Ascending aorta (tissue), 2 donors: ENCODE measurements at regions not wholly inside any gene's neighbourhood (a gene's known extent, or its start where the extent isn't known, plus 50 kb on each side); places are given as distances from the start of the nearest gene placed in this dataset.

Source experiments
- DNase-seq, 2 donors: peaks; one replicate each; pipeline ENCODE4 v3.0.0-alpha.2; 2019; ENCODE audit warnings: low spot score in 2 of 2
- H3K27ac ChIP-seq, 2 donors: fragments of 200-600 bp; sonication (generic); one replicate each; pipeline ENCODE4 v1.5.1; 2016 to 2017; ENCODE audit warnings: mild to moderate bottlenecking in 1 of 2
- H3K27me3 ChIP-seq: fragments of 200-600 bp; sonication (generic); one replicate; pipeline ENCODE4 v1.5.1; 2017
- H3K36me3 ChIP-seq, 2 donors: fragments of 200-600 bp; sonication (generic); one replicate each; pipeline ENCODE4 v1.5.1; 2016
- H3K4me1 ChIP-seq, 2 donors: fragments of 200-600 bp; sonication (generic); one replicate each; pipeline ENCODE4 v1.5.1; 2016 to 2017; ENCODE audit warnings: mild to moderate bottlenecking in 1 of 2
- H3K4me3 ChIP-seq, 2 donors: fragments of 200-600 bp; sonication (generic); one replicate each; pipeline ENCODE4 v1.5.1; 2016 to 2017; ENCODE audit warnings: mild to moderate bottlenecking in 1 of 2
- H3K9me3 ChIP-seq, 2 donors: fragments of 200-600 bp; sonication (generic); one replicate each; pipeline ENCODE4 v1.5.1; 2016
- intact Hi-C: fragments of 100-400 bp; cut with DNase I; formaldehyde crosslinking; loops from one replicate; pipeline ENCODE4 v1.15.1; 2023
- TF ChIP-seq, protein P1 (sequence below), 3 experiments: fragments of 200-600 bp in 2 of 3; fragments of 450-650 bp in 1 of 3; sonication (generic) in 2 of 3; IDR thresholded peaks; one replicate each; pipeline ENCODE4 v1.5.1; 2016 to 2019; ENCODE audit warnings: antibody characterized with exemption in 3 of 3, mild to moderate bottlenecking in 1 of 3, moderate library complexity in 1 of 3

DNA sequence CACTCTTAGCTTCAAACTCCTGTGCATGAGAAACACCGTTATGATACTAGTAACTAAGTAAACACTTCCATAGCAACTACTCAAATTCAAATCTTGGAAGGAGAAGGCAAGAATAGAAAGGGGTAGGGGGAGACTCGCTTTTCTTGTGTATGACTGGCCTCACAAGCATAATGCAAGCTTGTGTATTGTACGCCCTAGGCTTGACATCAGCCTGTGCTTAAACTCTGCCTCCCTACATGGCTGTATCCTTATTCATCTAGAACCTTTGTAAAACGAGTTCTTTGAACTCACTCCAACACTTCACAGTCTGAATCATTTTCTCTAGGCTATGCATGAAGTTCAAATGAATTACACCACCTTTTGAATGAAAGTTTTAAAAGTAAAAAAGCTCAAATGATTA, 1071.2 kb upstream of the ADGRL3 start:
- no peaks in the 10 kb centered on the region for H3K27me3 ChIP-seq
- no peaks in the 10 kb centered on the region for H3K4me1 ChIP-seq
- intact Hi-C loops: no loop called here
- H3K4me3 ChIP-seq: no peak overlapping the region
- TF ChIP-seq, protein P1, sequence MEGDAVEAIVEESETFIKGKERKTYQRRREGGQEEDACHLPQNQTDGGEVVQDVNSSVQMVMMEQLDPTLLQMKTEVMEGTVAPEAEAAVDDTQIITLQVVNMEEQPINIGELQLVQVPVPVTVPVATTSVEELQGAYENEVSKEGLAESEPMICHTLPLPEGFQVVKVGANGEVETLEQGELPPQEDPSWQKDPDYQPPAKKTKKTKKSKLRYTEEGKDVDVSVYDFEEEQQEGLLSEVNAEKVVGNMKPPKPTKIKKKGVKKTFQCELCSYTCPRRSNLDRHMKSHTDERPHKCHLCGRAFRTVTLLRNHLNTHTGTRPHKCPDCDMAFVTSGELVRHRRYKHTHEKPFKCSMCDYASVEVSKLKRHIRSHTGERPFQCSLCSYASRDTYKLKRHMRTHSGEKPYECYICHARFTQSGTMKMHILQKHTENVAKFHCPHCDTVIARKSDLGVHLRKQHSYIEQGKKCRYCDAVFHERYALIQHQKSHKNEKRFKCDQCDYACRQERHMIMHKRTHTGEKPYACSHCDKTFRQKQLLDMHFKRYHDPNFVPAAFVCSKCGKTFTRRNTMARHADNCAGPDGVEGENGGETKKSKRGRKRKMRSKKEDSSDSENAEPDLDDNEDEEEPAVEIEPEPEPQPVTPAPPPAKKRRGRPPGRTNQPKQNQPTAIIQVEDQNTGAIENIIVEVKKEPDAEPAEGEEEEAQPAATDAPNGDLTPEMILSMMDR (IDR thresholded peaks at IDR 0.05): no peak
- H3K9me3 ChIP-seq: no peaks in the 10 kb centered on the region
- H3K36me3 ChIP-seq: no peaks in the 10 kb centered on the region
- no peak for DNase-seq
- no peak overlapping the region for H3K27ac ChIP-seq

DNA sequence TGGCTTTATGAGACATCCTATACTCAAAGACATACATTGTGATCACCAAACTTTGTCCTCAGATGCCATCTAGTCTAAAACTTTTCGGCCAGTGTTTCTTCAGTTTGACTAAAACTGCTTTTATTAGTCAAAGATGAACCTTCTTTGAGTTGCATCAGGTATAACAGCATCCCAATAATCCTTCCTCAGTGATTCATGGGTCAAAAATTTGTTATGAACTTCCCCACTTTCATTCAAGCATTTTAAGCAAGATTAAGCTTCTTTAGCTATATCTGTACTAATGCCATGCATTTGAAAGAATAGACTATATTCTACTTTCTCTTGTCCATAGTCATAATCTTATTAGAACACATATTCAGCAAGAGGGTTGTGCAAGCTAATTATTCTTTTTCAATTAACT, 1070.4 kb upstream of the ADGRL3 start:
- Histone ChIP-seq H3K9me3 (no peaks in the 10 kb centered on the region), H3K4me3 (no peak overlapping the region), H3K27ac (no peak overlapping the region), H3K36me3 (no peaks in the 10 kb centered on the region), H3K27me3 (no peaks in the 10 kb centered on the region), H3K4me1 (no peaks in the 10 kb centered on the region)
- TF ChIP-seq, protein P1 (IDR thresholded peaks at IDR 0.05): no peak
- intact Hi-C loops: no loop called here
- DNase-seq: no peak

DNA sequence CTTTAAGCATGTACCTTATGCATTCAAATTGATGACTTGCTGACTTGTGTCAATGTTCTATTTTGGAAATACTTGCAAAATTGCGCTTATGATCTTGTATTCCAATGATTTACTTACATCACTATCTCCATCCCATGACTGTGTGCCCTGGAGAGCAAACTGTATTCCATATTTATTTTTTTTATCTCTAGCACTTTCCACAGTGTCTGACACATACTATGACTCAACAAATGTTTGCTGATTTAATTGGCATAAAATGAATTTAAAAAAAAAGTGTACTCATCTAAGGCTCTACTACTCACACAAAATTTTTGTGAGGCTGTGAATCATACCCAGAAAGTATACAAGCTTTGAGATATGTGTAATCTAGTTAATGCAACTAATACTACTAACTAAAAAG, 1066.8 kb upstream of the ADGRL3 start:
- Histone ChIP-seq H3K4me3 (no peak overlapping the region), H3K36me3 (no peaks in the 10 kb centered on the region), H3K9me3 (no peaks in the 10 kb centered on the region), H3K27me3 (no peaks in the 10 kb centered on the region), H3K4me1 (no peaks in the 10 kb centered on the region), H3K27ac (no peak overlapping the region)
- intact Hi-C loops: no loop called here
- TF ChIP-seq, protein P1 (IDR thresholded peaks at IDR 0.05): no peak
- DNase-seq: no peak

DNA sequence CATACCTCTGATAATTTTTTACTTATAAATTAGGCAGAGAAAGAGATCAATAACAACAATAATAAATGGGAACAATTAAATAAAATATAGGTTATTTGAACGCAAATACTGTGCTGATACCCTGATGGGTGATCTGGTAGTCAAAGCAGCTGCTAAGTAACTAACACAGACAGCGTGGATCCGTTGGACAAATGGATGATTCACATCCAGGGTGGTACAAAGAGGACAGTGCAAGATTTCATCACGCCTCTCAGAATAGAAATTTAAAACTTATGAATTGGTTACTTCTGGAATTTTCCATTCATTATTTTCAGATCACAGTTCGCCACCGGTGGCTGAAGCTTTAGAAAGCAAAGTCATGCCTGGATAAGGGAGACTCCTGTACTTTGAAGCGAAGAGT, 1066.0 kb upstream of the ADGRL3 start:
- intact Hi-C loops: no loop called here
- no peak for DNase-seq
- H3K9me3 ChIP-seq: no peaks in the 10 kb centered on the region
- no peak overlapping the region for H3K27ac ChIP-seq
- no peaks in the 10 kb centered on the region for H3K36me3 ChIP-seq
- no peaks in the 10 kb centered on the region for H3K4me1 ChIP-seq
- H3K4me3 ChIP-seq: no peak overlapping the region
- TF ChIP-seq, protein P1 (IDR thresholded peaks at IDR 0.05): no peak
- no peaks in the 10 kb centered on the region for H3K27me3 ChIP-seq

DNA sequence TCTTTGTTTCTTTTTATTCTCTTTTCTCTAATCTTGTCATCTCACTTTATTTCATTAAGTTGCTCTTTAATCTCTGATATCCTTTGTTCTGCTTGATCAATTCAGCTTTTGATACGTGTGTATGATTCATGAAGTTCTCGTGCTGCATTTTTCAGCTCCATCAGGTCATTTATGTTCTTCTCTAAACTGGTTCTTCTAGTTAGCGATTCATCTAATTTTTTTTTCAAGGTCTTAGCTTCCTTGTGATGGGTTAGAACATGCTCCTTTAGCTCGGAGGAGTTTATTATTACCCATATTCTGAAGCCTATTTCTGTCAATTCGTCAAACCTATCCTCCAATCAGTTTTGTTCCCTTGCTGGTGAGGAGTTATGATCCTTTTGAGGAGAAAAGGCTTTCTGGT, 1045.0 kb upstream of the ADGRL3 start:
- Histone ChIP-seq H3K4me1 (no peaks in the 10 kb centered on the region), H3K9me3 (peaks cover 0 to 7% of the 10 kb centered on the region in 2 donors), H3K27ac (no peak overlapping the region), H3K36me3 (no peaks in the 10 kb centered on the region), H3K4me3 (no peak overlapping the region), H3K27me3 (no peaks in the 10 kb centered on the region)
- TF ChIP-seq, protein P1 (IDR thresholded peaks at IDR 0.05): no peak
- no peak for DNase-seq
- intact Hi-C loops: no loop called here

DNA sequence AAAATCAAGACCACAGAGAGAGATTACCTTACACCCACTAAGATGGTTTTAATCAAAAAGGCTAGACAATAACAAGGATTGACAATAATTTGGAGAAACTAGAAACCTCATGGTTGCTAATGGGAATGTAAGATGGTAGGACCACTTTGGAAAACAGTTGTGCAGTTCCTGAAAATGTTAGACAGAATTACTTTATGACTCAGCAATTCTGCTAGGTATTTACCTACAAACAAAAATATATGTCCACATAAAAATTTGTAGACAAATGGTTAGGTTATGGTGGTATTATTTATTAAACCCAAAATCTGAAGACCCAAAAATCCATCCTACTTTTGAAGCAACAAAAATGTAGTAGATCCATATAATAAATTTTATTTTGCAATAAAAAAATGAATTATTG, 1027.0 kb upstream of the ADGRL3 start:
- Histone ChIP-seq H3K27me3 (no peaks in the 10 kb centered on the region), H3K27ac (no peak overlapping the region), H3K4me3 (no peak overlapping the region), H3K36me3 (no peaks in the 10 kb centered on the region), H3K9me3 (no peaks in the 10 kb centered on the region), H3K4me1 (no peaks in the 10 kb centered on the region)
- no peak for DNase-seq
- intact Hi-C loops: no loop called here
- TF ChIP-seq, protein P1 (IDR thresholded peaks at IDR 0.05): no peak
